Posterior cingulate gyrus (tissue), 11 donors: ENCODE measurements at regions not wholly inside any gene's neighbourhood (a gene's known extent, or its start where the extent isn't known, plus 50 kb on each side); places are given as distances from the start of the nearest gene placed in this dataset.
A peak's percentile ranks its signal among the peaks of the same experiment; 100 is the strongest.

ENCODE experiments used
- DNase-seq, 10 donors: peaks; one replicate each; pipeline versions ENCODE4 v3.0.0 to v3.0.0-alpha.2; 2020 to 2021; ENCODE audit warnings: mixed read lengths in 3 of 10
- intact Hi-C: fragments of 100-400 bp; cut with DNase I; formaldehyde crosslinking; loops from one replicate; pipeline ENCODE4 v1.15.1; 2023

DNA sequence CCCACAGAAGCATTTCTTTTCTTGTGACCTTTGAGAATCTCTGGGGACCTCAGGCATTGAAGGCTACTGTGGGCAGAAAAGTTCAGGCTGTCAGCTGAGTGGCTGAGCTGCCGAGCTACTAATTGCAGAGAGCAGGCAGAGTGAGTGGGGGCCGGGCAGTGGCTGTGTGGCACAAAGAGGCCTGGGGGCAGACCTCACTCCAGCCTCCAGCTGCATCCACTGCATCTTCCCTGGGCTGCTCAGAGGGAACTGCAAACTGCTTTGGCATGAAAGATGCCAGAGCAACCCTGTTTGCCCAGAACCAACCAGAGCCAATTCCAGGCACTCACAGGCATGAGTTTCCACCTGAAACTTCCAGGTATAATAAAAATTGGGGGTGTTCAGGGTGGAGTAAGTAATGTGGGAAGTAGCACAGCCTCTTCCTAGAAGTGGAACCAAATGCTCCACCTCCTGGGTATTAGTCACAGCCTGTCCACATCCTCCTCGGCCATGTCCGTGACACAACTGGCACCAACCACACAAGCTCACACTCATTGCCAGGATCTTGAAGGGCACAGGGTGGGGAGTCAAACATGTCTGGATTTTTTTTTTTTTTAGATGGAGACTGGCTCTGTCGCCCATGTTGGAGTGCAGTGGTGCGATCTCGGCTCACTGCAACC is 548.9 kb downstream of the BNC2 start:
- intact Hi-C loops = no loop called here
- peak in 1 of 10 donors; percentile 87 for DNase-seq

DNA sequence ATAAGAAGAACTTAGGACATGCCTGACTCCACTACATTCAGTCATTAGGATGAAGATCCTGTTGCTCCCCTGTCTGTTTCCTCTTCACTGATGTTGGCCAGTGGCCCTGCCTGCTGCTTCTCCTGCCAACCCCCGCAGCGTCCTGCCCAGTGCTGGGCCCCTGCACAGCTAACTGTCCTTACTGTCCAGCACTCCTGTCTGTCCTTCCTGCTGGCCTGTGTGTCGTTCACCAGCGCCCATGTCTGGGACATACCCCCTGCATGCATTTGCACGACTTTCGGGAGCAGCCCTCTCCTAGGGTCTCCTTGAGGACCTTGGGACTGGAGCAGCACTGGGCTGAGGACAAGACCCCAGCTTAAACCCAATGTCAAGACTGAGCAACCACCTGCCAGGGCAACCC is 547.6 kb downstream of the BNC2 start:
- intact Hi-C loops = no loop called here
- DNase-seq = no peak

DNA sequence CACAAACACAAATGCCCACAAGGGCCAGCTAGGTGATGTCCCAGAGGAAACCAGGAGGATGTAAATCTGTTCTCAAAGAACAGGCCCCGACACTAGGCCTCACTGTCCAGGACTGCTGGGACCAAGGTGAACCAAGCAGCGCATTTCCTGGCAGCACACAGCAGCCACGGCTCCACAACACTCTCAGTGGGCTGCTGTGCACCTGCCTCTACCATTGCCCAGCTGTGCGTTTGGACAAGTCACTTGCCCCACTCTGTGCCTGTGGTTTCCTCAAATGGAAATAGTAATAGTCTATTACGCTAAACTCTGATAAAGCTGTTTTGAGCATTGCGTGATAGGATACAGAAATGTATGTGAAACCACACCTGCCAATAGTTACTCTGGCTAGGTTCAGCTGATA is 544.5 kb downstream of the BNC2 start:
- intact Hi-C loops = no loop called here
- no peak for DNase-seq

DNA sequence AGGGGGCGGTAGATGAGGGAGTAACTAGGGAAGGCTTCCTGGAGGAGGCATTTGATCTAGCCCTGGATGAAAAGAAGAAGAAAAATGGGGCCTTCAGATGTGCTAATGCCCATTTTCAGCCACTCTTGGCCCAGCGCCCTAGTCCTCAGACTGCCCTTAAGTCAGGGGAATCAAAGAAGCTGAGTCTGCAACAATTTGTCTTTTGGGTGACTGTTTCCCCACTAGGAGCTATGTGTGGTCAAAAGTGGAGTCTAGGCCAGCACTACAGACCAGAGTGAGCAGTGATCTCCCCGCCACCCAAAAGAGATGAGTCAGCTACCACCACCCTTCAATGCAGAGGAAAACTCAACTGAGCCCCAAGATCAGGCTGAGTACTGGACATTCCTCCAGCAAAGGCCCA is 542.1 kb downstream of the BNC2 start:
- intact Hi-C loops = no loop called here

DNA sequence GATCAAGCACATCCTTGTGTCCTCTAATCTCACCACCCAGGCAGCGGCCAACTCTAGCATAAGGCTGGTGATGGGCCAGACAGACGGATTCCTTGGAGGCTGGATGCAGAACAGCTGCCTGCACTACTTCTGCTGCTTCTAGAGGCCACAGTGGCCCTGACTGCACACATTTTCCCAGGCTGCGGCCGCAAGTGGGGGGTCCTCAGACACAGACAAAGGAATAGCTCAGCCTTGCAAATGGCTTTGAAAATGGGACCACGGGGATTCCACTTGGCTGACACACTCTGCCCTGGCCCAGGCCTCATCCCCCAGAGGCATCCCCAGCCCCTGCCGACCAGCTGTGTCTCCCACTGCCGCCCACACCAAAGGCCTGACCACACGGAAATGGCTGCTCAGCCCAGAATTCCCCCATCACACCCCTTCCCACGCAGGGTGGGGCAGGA is 540.8 kb downstream of the BNC2 start:
- intact Hi-C loops = no loop called here
- no peak for DNase-seq

More for the DNA sequence above, 542.1 kb downstream of the BNC2 start:
- DNase-seq = no peak

DNA sequence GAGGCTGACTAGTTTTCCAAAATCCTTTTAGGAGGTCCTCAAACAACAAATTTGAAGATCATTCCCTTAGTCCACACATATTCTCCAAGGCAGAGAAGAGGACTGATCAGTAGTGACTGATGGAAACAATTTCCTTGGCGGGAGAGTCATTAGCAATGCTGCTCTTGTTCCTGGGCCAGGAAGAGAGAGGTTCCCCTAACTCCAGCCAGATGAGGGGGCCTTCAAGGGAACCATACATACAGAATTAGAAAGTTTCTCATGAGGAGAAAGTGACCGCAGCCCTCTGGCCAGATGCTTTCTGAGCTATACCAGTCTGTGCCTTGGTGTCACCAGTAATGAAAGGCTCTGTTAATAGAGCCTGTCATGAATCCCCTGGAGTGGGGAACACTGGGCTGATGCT is 539.4 kb downstream of the BNC2 start:
- DNase-seq = no peak
- intact Hi-C loops = no loop called here

DNA sequence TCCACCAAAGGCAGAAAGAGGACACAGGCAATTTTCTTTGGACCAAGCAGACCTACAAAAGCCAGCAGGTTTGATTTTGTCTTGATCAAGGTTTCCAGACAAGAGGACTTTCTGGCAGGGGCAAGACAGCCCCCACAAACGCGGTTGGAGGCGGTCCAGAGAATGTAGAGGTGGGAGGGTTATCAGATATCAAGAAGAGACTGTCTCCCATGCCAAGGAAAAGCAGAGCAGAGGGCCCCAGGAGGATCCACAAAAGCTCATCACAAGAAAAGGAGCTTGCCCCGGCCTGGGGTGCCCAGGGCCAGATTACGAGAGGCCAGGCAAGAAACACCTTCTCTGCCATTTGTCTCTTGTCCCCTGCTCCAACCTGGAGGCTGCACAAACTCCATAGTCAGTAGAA is 538.9 kb downstream of the BNC2 start:
- DNase-seq = no peak
- intact Hi-C loops = no loop called here

DNA sequence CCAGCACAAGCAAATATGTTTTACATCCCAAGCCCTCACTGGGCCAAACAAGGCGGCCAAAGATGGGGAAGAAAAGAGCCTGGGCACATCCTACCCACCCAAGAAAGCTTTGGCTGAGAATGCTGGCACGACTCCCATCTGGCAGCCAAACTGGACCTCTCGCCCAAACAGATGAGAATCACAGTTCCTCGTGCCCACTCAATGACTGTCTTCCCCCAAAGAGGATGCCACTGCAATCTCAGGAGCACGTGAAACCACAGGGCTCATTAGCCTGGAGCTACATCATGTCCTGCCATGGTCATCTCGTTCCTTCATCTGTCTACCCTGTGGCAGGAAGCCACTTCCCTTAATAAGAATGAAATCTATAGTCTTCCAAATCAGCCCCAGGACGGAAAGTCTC is 536.8 kb downstream of the BNC2 start:
- DNase-seq = peak in 1 of 10 donors; percentile 89

DNA sequence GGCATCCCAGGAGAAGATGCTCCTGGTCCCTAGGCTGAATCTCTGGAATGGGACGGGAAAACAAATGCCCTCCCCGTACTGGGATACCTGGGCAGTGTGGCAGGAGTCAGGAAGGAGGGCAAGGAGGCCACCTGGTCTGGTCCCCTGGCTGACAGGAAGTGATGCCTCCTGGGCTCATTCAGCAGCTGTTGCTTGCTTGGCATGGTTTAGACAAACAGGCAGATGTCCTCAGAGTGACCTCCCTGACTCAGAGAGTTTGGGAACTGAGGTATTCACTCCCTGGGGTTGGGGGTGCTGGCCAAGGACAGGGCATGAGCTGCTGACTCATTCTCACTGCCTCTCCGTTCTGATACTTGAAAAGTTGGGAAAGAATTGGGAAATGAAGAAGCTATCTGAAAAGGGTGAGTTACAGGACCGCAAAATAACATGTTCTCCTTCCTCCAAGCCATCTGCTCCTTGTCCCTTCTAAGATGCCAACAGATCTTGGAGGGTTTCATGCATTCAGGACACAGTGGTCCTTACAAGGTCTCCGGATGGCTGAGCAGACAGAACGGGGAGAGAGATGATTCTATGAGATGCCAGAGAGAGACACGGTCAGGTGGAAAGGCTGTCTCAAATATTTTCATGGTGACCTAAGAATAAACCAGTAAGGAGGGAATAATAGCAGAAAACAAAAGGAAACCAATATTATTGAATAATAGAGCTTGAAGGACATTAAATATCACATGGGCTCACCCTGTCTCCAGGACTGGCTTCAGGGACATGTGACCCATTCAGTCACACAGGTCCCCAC is 534.5 kb downstream of the BNC2 start:
- no peak for DNase-seq
- intact Hi-C loops = no loop called here

More for the DNA sequence above, 536.8 kb downstream of the BNC2 start:
- intact Hi-C loops = no loop called here

DNA sequence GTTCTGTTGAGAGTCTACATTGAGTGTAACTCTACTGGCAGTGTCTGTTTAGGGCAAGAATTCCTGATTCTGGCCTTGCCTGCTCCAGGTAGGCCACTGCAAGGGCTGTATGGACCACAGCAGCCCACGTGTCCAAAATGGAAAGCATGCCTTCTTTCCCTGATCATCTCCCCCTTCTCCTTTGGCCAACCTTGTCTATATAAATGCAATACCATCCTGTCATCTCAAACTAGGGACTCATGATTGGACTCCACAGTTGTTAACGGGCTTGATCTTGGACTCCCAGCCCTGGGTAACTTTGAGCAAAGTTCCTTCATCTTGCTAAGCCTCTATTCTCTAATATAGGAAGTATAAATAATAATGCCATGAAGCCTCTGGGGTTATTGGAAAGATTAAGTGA is 533.6 kb downstream of the BNC2 start:
- no peak for DNase-seq
- intact Hi-C loops = no loop called here

DNA sequence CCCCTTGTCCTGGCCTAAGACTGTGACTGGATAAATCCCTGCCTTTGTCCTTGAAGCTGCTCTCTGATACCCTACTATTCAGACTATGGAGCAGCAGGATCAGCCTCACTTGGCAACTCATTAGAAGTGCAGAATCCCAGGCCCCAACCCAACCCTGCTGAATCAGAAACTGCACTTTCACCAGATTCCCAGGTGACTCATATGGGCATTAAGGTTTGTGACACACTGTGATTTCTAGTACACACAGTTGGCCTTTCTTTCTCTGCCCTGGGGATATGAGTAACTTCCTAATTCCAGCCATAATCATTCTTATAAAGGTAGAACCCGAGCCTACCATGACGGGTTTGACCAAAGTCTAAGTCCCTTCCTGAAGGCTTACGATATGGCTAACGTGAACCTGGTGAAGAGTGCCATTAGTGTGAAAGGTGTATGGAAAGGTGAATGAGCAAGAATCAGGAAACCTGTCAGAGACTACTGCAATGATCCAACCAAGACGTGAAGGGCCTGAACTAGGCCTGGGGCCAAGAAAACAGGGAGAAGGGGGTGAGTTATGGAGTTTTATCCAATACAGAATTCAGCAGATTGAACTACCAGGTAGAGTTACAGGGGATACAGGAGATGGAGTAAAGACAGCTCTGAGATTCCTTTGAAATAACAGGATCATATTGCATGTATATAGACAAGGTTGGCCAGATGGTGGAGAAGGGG is 533.0 kb downstream of the BNC2 start:
- intact Hi-C loops = no loop called here
- DNase-seq = no peak

DNA sequence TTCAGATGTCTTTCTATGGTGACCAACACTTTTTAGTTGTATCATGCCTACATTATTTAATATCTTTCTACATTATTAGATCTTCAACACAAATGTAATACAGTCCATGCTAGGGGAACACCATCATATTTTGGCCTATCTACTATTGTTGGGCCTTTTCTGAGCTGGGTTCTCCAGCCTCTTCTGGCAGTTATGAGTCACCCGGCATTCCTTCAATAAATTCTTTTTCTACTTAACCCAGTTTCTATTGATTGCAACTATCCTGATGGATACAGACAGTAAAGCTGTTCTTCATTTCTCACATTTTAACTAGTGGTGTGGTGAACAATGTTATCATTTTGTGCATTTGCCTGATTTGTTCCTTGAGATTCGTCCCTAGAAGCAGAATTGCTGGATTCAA is 529.3 kb downstream of the BNC2 start:
- DNase-seq = no peak
- intact Hi-C loops = loop anchor here (10.0 kb wide), 2 partner anchors 56 to 64 kb away; no protein-coding TSS in a partner anchor

DNA sequence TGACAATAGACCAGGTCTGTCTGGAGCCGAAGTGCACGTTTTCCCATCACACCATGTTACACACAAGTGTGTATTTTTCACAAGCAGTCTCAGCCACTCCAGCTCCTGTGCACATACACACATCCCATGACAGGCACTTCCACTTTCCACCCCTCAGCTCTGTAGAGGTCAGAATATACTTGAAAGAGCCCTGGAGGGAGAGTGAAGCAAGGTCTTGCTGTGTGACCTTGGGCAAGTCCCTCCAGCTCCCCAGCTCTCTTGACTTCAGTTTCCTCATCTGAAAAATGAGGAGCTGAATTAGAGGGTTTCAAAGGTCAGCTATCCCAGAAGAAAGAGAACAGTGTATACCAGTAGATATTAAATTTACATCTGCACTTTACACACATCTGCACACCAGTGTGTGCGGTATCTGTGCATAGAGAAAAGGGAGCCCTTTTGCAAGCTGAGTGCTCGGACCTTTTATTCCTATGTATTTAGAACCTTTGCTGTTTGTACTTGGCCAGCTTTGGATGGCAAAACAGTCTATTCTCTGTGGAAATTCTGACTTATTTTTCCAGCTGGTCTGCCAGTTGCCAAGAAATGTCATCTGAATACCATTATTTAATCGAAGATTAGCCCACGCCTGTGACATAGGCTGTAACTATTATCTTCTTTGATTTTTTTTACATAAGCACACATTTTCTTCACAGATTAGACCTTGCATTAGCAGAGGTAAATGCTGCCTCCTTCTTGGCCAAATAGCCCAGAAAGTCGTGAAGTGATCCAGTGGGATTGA is 528.0 kb downstream of the BNC2 start:
- DNase-seq = no peak
- intact Hi-C loops = loop anchor here (10.0 kb wide), 2 partner anchors 58 to 62 kb away; no protein-coding TSS in a partner anchor

DNA sequence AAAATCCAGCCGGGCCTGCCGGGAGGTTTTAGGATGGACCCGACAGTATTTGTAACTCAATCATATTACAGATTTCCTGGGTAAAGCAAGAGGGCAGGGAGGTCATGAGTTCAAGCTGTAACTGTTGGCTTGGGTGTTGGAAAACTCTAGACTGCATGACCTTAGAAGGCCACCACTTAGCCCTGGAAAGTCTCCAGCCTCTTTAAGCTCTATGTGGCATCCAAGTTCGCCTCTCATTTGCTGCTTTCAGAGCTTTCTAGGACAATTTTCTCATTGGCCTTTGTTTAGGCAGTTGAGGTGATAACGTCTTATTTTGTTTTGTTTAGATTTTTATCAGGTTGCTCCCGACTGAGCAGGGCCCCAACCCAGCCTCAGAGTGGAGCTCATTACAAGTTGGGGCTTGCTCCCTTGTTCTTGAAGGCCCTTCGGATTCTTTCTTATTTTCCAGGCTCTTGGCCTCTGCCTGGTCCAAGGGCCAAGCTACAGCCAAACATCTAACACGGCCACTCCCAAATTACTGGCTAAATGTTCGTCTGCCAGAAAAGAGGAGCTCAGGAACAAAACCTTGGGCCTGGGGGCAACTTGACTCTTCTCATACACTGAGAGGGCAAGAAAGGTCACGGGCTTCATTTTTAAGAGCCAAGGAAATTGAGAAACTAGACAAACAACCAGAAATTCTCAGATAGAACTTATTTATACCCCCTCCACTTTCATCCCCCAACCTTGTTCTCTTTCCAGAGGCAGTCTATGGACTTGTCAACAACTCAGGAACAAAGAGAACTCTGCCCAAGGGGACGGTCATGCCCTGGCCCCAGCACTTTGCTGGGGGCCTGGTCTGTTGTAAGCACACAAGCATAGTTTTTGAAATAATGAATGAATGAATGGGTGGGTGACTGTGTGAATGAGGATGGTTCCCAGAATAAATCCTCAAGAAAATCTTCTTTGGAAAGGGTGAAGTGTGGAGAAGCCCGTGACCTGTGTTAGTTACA is 526.9 kb downstream of the BNC2 start:
- no peak for DNase-seq

DNA sequence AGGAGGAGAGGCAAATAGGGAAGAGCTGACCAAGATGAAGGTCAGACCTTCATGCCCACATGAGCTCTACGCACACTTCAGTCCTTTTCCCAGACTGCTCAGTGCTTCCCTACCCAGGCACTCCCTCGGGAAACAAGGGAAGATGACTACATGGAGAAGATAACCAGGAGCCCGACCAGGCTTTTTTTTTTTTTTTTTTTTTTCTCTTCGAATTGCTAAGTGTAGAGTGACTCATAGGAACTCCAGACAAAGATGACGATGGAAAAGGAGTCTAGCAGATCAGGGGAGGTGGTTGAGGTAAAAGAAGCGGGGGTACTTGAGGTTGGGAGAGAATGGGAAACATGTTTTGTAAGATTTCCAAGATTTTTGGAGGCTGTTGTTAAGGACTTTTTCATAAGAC is 526.1 kb downstream of the BNC2 start:
- intact Hi-C loops = loop anchor here (10.0 kb wide), 2 partner anchors 60 kb away; no protein-coding TSS in a partner anchor

More for the DNA sequence above, 526.9 kb downstream of the BNC2 start:
- intact Hi-C loops = loop anchor here (10.0 kb wide), 2 partner anchors 59 to 61 kb away; no protein-coding TSS in a partner anchor

DNA sequence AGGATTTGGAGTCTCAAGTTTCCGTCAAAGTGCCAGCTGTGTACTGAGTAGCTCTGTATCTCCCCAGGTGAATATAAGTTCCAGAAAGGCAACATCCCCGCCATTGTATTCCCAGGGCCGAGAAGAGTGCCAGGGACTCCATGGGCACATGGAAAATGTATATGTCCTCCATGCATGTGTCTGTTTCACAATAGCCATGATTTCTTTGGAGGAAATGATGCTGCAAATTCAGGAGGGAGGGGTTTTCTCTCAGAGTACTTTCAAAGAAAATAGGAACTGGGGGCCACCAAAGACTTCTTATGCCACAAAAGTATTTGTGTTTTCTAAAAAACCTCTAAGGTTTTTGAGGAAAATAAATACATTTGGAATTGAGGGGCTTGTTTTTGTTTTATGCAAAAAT is 524.6 kb downstream of the BNC2 start:
- intact Hi-C loops = loop anchor here (10.0 kb wide), 2 partner anchors 59 to 61 kb away; no protein-coding TSS in a partner anchor
- DNase-seq = no peak

More for the DNA sequence above, 526.1 kb downstream of the BNC2 start:
- DNase-seq = no peak

DNA sequence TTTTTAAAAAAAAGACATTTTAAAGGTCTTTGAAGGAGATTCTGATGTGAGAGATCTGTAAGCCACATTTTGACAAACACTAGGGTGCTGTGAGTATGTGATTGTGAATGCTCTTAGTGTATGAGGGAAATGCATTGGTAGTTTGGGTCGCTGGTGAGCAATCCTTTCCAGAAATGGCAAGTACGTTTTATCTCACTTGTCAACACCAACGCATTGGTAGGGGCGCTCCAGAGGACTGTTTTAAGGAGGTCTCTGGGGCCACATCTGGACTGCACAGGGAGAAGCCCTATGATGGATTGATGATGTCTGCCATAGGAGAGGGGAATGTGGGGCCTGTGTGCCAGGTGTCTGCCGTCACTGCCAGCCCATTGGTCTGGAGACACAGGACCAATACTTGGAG is 522.6 kb downstream of the BNC2 start:
- intact Hi-C loops = loop anchor here (10.0 kb wide), 2 partner anchors 57 to 63 kb away; no protein-coding TSS in a partner anchor

DNA sequence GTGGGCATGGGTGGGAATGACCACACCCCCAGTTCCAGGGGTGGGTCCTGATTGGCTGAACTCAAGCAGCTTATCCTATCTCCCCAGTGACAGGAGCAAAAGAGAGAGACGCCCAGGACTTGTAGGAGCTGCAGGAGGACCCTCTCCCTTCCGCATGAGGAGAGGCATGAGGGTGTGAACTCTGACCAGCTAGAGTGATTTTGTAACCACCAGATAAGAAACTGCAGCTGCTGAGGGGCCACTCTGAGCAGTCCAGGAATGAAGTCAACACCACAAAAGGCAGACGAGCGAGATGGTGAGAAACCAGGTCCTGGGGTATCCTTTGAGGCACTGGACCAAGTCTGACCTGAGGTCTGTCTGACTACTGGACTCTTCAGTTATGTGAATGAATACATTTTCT is 521.9 kb downstream of the BNC2 start:
- DNase-seq = no peak
- intact Hi-C loops = loop anchor here (10.0 kb wide), 2 partner anchors 56 to 64 kb away; no protein-coding TSS in a partner anchor

More for the DNA sequence above, 522.6 kb downstream of the BNC2 start:
- DNase-seq = no peak

DNA sequence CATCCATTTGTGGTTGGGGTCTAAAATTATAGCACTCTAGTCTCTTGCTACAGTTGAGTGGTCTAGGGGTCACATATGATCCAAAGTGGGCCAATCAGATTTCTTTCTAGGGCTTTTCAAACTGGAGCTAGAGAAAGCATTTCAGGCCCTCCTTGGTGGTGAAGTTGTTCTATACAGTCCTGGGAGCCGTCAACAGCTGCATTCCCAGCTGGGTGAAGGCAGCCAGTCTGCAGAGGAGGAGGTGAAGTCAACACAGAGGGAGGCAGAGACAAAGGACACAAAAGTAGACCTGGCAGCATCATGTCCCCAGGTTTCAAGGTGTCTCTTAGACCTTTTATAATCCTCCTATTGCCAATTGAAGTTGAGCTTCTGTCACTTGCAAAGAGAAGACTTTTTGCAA is 518.2 kb downstream of the BNC2 start:
- DNase-seq = no peak
- intact Hi-C loops = no loop called here
